HG03159 (cell line): ENCODE measurements at regions not wholly inside any gene's neighbourhood (a gene's known extent, or its start where the extent isn't known, plus 50 kb on each side); places are given as distances from the start of the nearest gene placed in this dataset.
"Not testable (repeated sequence)": the region's sequence is repeated elsewhere in the genome, so short reads cannot be mapped to it uniquely, and the experiment has no call there.

Source experiments
- ATAC-seq: cut with Tn5 transposase; IDR thresholded peaks from one replicate; pipeline ENCODE4 v1.9.1; 2021; ENCODE audit warnings: mild to moderate bottlenecking, moderate library complexity; ENCODE audit not compliant: unreplicated experiment

GRCh38 chr9:11141357-11141756 is 528.6 kb upstream of the PTPRD start:
- ATAC-seq: no peak

DNA sequence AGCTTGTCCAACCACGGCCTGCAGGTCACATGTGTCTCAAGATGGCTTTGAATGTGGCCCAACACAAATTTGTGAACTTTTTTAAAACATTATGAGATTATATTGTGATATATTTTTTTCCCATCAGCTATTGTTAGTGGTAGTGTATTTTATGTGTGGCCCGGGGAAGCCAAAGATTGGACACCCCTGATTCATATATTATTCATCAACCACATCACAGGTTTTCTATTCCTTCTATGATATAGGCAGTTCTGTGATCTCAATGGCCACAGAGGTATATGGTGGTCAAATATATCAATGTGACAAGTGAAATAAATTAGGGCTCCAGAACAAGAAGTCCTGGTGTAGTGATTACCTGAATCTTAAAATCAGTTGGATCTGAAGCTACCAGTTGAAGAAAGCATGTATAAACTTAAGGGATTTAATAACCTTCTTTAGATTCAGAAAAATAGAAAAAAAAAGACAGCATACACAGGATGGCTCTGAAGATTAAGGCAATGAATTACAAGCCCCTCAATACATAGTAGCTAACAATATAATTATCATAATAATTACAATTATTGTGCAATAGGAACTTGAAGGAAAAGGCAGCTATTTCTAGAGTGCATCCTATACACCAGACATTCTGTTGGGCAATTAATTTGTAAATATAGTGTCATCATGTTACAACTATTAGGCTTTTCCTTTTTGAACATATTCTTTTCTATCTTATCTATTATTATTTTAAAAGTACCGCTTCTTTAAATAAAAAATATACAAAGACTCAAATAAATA is 530.4 kb upstream of the PTPRD start:
- ATAC-seq: no peak

DNA sequence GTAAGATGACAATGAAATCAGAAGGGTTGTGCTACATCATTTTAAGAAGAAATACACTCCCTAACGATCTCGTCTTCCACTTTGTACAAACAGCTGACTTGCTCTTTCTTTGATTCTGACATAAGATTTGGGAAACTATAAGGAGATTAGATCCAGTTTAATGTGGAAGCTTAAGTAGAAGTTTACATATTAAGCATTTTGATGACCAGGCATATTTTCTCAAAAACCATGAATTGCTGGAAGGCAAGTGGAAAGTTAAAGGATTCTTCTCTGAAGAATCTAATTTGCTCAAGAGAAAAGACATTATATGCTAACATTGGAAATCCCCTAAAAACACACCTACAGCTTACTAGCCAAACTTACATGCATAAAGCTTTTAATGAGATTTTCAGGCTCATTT is 531.9 kb upstream of the PTPRD start:
- no peak for ATAC-seq

DNA sequence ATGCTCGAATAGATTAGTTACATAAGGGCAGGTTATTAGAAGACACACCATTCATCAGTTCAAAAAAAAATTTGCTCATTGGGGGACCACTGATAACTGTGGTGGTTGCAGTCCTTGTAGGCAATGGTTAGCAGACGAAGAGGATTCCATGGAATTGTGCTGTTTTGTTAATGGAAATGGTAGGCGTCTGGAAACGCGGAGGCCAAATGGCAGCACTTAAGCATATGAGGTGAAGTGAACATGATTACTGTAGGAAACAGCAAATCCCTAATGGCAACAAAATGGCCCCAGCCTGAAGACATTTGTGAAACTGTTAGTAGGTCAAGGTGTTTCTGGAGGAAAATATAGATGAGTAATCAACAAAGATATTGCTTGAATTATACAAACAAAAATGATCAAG is 535.4 kb upstream of the PTPRD start:
- no peak for ATAC-seq

DNA sequence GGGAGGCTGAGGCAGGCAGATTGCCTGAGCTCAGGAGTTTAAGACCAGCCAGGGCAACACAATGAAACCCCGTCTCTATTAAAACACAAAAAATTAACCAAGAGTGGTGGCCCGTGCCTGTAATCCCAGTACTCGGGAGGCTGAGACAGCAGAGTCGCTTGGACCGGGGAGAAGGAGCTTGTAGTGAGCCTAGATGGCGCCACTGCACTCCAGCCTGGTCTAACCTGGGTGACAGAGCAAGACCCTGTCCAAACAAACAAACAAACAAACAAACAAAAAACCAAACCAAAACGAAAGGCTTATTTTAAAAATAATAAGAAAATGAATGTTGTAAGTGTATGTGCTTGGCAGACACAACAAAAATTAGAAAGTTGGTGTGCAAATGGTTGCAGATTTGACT is 536.3 kb upstream of the PTPRD start:
- ATAC-seq: no peak

DNA sequence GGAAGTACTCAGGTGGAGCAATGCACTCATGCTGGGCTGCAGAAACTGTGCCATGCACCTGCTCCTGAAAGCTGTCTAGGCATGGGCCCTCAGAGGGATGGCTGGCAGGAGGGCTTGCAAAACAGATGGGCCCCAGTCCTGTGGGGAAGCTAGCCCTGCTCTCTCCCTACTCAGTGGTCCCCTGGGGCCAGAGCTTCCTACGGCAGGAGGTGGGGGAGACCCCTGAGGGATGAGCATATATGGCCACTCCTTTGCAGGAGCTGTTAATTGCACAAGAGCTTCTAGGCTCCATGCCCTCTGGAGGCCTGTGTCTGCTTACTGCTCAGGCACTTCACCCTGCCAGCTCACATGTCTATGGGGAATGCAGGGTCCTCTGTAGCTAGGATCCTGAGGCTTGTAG is 545.3 kb upstream of the PTPRD start:
- no peak for ATAC-seq

DNA sequence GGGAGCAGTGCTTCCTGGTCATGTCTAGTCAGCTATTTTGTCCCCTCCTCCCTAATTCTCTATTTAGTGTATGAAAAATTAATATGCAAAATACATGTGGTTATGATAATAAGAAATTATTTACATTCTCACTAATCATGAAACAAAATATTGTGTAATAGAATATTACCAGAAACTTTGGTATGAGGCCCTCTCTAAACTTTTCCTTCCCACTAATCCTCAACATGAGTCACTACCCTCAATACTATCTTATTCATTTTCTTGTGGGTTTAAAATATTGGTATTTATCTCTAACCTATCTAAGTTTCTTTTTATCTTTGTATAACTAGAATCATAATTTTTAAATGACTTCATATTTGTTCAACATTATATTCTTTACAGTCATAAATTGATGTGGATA is 545.9 kb upstream of the PTPRD start:
- no peak for ATAC-seq

GRCh38 chr9:11159318-11159862 is 546.6 kb upstream of the PTPRD start:
- ATAC-seq: no peak

- ATAC-seq: no peak
These were observed 551.0 kb upstream of the PTPRD start for GRCh38 chr9:11163843-11164242.

GRCh38 chr9:11182001-11182400 is 569.2 kb upstream of the PTPRD start:
- no peak for ATAC-seq

DNA sequence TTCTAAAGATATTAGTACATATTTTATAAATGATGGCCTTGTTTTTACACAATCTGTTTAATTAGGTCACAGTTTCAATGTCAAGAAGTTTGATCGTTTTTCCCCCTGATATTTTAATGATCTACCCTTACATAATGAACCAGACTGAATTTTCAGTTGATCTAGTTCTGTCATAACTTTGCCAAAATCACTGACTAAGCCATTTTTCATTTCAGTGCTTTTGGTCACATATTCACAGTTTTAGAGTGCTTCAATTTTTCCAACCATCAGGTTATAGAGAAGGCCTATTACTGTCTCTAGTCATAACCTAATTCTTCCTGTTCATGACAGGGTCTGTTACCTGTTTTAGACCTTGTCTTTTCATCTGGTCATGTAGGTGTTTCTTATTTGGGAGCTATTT is 577.9 kb upstream of the PTPRD start:
- ATAC-seq: no peak

- ATAC-seq: no peak
These were observed 580.2 kb upstream of the PTPRD start for GRCh38 chr9:11192993-11193392.

DNA sequence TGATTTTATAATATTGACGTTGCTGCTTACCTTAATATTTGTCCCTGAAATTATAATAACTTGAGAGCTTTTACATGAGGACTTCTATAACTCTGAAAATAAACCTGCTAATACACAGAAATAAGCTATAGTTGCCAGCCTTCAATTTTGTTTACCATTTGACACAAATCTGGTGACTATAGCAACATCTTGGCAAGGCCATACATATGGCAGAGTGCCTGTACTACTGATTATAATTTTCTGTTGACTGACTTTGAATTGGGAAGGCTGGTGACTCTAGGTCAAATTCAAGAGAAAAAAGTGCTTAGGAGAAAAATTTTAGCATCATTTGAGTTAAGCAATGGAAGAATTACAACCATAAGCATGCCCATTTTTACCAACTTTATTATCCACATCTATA is 581.4 kb upstream of the PTPRD start:
- ATAC-seq: no peak

- ATAC-seq: not testable (repeated sequence)
These were observed 584.1 kb upstream of the PTPRD start for GRCh38 chr9:11196840-11197365.

- no peak for ATAC-seq
These were observed 586.5 kb upstream of the PTPRD start for GRCh38 chr9:11199335-11199734.

DNA sequence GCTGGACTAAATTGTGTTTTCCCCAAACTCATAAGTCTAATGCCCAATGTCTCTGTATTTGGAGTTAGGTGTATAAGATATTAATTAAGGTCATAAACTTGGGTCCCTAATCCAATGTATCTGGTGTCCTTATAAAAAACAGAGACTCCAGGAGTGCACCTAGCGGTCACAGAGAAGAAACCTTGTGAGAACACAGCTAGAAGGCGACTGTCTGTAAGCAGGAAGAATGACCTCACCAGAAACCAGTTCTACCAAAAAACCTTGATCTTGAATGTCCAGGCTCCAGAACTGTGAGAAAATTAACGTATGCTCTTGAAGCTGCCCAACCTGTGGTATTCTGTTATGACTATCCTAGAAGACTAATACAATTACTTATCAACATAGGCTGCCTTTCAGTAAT is 591.7 kb upstream of the PTPRD start:
- no peak for ATAC-seq

DNA sequence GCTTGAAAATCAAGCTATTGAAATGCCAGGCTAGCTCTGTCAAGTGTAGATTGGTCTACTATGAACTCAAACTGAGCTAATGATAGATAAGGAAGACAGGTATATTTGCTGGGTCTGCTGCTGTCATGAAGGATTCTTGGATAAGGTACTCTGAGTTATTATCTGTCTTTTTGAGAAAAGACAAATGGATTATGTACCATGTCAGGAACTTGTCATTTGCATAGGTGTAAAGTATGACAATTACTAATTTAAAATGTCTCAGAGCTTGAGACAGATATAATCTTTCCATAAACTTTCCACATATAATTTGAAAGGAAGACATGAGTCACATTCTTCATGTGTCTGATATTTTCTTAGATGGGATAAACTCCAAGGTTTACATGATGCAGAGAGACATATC is 594.1 kb upstream of the PTPRD start:
- ATAC-seq: no peak

- ATAC-seq: no peak
These were observed 620.9 kb upstream of the PTPRD start for GRCh38 chr9:11233696-11234095.

- ATAC-seq: no peak
These were observed 622.3 kb upstream of the PTPRD start for GRCh38 chr9:11235061-11235460.

DNA sequence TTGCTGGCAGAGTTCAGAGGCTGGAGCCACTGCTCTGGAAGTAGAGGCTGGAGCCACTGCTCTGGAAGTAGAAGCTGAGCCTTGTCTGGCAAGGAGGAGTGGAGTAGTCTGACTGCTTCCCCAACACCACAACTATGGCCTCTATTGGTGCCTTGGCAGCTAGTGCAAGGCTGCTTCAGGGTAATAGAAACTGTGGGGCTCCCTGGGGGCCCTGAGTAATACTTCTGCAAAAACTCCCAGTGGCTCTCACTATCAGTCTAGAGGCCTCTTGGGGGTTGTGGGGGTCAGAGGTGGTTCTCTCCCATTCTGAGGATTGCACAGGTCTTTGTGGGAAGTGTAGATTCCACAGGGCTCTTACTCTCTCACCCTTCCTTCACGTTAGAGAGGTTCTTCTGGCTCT is 629.0 kb upstream of the PTPRD start:
- no peak for ATAC-seq

GRCh38 chr9:11257992-11258391 is 645.2 kb upstream of the PTPRD start:
- ATAC-seq: no peak

DNA sequence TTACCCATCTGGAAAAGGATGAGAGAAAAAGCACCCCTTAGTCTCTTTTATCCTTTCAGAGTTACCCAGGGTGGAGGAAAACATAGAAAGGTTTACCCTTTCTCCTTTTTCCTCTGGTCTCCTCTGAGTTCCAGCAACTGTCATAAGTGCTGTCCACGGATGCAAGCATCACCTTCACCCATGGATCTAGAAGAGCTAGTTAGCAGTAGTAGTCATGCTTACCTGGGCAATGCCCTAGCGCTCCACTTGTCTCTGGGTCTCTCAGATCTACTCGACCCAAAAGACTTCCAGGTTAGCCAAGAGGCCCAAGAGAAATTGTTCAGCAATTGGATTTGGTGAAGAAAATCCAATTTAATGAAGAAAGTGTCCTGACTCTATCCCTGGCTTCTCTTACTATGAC is 656.2 kb upstream of the PTPRD start:
- no peak for ATAC-seq
